ENCODE measurements at regions not wholly inside any gene's neighbourhood (a gene's known extent, or its start where the extent isn't known, plus 50 kb on each side); places are given as distances from the start of the nearest gene placed in this dataset.

DNA sequence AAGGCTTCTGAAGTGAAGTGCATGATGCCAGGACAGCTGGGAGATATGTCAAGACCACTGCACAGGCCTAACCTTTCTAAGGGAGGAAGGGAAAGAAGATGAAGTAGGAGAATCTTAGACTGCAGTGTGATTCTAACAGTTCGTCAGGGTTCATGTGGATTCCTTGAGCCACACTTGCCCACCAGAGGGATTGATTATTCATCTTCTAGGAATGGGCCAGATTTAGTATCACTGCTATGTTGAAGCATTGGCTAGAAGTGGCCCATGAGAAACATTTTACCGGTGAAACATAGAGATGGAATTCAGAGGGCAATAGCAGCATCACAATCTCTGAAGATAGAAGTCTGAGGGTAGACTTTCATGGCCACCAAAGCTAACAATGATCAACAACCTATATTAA is 550.8 kb upstream of the SLITRK1 start:
- H3K4me1 ChIP-seq (ENCODE audit: control insufficient read depth, low read length) = no peaks in the 10 kb centered on the region
- no peaks in the 10 kb centered on the region for H3F3A ChIP-seq (ENCODE audit: control insufficient read depth, insufficient read depth)
- H3K4me3 ChIP-seq (ENCODE audit: low read length) = no peak overlapping the region
- no peak overlapping the region for H3K4me2 ChIP-seq (ENCODE audit: low read length)
- H3K27me3 ChIP-seq (ENCODE audit: control insufficient read depth, low read length) = no peaks in the 10 kb centered on the region
- H3K9me3 ChIP-seq (ENCODE audit: control insufficient read depth, insufficient read depth, low read length) = no peaks in the 10 kb centered on the region
- no peak overlapping the region for H3K27ac ChIP-seq (ENCODE audit: low read depth, low read length)
- TF ChIP-seq EZH2phosphoT487 (IDR thresholded peaks at IDR 0.05; ENCODE audit: borderline replicate concordance, low read length) = no peak
- TF ChIP-seq, protein P1, sequence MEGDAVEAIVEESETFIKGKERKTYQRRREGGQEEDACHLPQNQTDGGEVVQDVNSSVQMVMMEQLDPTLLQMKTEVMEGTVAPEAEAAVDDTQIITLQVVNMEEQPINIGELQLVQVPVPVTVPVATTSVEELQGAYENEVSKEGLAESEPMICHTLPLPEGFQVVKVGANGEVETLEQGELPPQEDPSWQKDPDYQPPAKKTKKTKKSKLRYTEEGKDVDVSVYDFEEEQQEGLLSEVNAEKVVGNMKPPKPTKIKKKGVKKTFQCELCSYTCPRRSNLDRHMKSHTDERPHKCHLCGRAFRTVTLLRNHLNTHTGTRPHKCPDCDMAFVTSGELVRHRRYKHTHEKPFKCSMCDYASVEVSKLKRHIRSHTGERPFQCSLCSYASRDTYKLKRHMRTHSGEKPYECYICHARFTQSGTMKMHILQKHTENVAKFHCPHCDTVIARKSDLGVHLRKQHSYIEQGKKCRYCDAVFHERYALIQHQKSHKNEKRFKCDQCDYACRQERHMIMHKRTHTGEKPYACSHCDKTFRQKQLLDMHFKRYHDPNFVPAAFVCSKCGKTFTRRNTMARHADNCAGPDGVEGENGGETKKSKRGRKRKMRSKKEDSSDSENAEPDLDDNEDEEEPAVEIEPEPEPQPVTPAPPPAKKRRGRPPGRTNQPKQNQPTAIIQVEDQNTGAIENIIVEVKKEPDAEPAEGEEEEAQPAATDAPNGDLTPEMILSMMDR (IDR thresholded peaks at IDR 0.05; ENCODE audit: low read depth, low read length, poor library complexity, severe bottlenecking) = no peak
- no peaks in the 10 kb centered on the region for H3K36me3 ChIP-seq (ENCODE audit: control insufficient read depth, low read length)
- H4K20me1 ChIP-seq (ENCODE audit: control insufficient read depth, insufficient read depth, low read depth, low read length) = no peaks in the 10 kb centered on the region
- H3K79me2 ChIP-seq (ENCODE audit: control insufficient read depth, low read length) = no peaks in the 10 kb centered on the region
- no peaks in the 10 kb centered on the region for H3K9me2 ChIP-seq (replicated peaks; ENCODE audit: control insufficient read depth, low read length)

DNA sequence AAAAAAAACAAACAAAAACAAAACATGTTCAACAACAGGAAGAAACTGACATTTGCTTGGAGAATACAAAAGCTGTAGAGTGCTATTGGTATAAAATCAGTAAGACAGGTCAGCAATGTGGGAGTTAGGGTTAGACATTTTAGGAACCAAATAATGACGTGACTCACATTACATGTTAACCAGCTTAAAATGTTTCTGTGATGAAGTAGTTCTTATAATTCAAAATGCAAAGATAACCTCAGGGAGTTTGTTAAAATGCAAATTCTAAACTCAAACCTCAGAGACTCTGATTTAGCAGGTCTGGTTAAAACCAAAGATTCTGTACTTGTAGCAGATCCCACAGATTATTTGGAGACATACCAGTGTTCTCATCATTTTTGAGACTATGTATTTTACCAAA is 549.4 kb upstream of the SLITRK1 start:
- Histone ChIP-seq H3K79me2 (ENCODE audit: control insufficient read depth, low read length) (no peaks in the 10 kb centered on the region), H3K4me1 (ENCODE audit: control insufficient read depth, low read length) (no peaks in the 10 kb centered on the region), H4K20me1 (ENCODE audit: control insufficient read depth, insufficient read depth, low read depth, low read length) (no peaks in the 10 kb centered on the region), H3K4me3 (ENCODE audit: low read length) (no peak overlapping the region), H3K9me2 (replicated peaks; ENCODE audit: control insufficient read depth, low read length) (no peaks in the 10 kb centered on the region), H3K36me3 (ENCODE audit: control insufficient read depth, low read length) (no peaks in the 10 kb centered on the region), H3K9me3 (ENCODE audit: control insufficient read depth, insufficient read depth, low read length) (no peaks in the 10 kb centered on the region), H3K4me2 (ENCODE audit: low read length) (no peak overlapping the region), H3F3A (ENCODE audit: control insufficient read depth, insufficient read depth) (no peaks in the 10 kb centered on the region), H3K27me3 (ENCODE audit: control insufficient read depth, low read length) (no peaks in the 10 kb centered on the region), H3K27ac (ENCODE audit: low read depth, low read length) (no peak overlapping the region)
- TF ChIP-seq EZH2phosphoT487 (IDR thresholded peaks at IDR 0.05; ENCODE audit: borderline replicate concordance, low read length) = no peak
- TF ChIP-seq, protein P1 (IDR thresholded peaks at IDR 0.05; ENCODE audit: low read depth, low read length, poor library complexity, severe bottlenecking) = no peak

DNA sequence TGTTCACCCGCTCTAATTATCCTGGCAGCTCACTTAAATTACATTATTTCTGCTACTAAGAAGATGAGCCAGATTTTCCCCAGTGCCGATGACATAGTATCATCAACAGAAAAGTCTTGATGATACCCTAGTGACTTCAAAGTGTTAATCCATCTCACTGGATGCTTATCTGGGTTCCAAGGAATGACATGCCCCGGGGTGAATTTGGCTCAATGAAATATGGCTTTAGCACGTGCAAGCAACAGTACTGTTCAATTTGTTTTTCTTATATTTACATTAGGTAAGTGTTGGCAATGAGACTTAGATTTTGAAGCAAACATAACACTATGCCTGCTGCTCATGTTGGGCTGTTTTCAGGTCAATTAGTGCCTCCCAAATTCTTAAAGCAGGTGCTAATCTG is 548.2 kb upstream of the SLITRK1 start:
- H3K4me3 ChIP-seq (ENCODE audit: low read length) = no peak overlapping the region
- no peak overlapping the region for H3K4me2 ChIP-seq (ENCODE audit: low read length)
- H3K4me1 ChIP-seq (ENCODE audit: control insufficient read depth, low read length) = no peaks in the 10 kb centered on the region
- H3K27me3 ChIP-seq (ENCODE audit: control insufficient read depth, low read length) = no peaks in the 10 kb centered on the region
- no peak overlapping the region for H3K27ac ChIP-seq (ENCODE audit: low read depth, low read length)
- no peaks in the 10 kb centered on the region for H3K9me3 ChIP-seq (ENCODE audit: control insufficient read depth, insufficient read depth, low read length)
- no peaks in the 10 kb centered on the region for H3F3A ChIP-seq (ENCODE audit: control insufficient read depth, insufficient read depth)
- no peaks in the 10 kb centered on the region for H3K36me3 ChIP-seq (ENCODE audit: control insufficient read depth, low read length)
- no peaks in the 10 kb centered on the region for H3K79me2 ChIP-seq (ENCODE audit: control insufficient read depth, low read length)
- no peaks in the 10 kb centered on the region for H3K9me2 ChIP-seq (replicated peaks; ENCODE audit: control insufficient read depth, low read length)
- no peaks in the 10 kb centered on the region for H4K20me1 ChIP-seq (ENCODE audit: control insufficient read depth, insufficient read depth, low read depth, low read length)
- TF ChIP-seq, protein P1 (IDR thresholded peaks at IDR 0.05; ENCODE audit: low read depth, low read length, poor library complexity, severe bottlenecking) = no peak
- TF ChIP-seq EZH2phosphoT487 (IDR thresholded peaks at IDR 0.05; ENCODE audit: borderline replicate concordance, low read length) = no peak

DNA sequence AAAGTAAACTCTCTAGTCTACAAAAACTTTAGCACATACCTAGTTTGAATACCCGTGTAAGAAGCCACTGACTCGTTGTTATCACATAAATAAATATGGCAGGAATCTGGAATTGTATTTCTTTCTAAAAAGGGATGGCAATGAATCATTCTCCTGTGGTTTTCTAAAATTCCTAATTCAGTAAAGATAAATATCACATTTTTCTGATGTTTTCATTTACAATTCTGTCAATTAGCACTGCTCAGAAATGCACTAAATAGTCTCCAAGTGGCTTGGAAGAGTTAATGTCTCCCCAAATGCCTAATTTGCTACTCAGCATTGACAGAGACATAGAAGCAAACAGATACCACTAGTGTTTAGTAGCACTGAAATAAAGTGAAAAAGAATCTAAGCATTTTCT is 547.7 kb upstream of the SLITRK1 start:
- Histone ChIP-seq H3K27ac (ENCODE audit: low read depth, low read length) (no peak overlapping the region), H4K20me1 (ENCODE audit: control insufficient read depth, insufficient read depth, low read depth, low read length) (no peaks in the 10 kb centered on the region), H3K36me3 (ENCODE audit: control insufficient read depth, low read length) (no peaks in the 10 kb centered on the region), H3K4me3 (ENCODE audit: low read length) (no peak overlapping the region), H3F3A (ENCODE audit: control insufficient read depth, insufficient read depth) (no peaks in the 10 kb centered on the region), H3K79me2 (ENCODE audit: control insufficient read depth, low read length) (no peaks in the 10 kb centered on the region), H3K4me2 (ENCODE audit: low read length) (no peak overlapping the region), H3K27me3 (ENCODE audit: control insufficient read depth, low read length) (no peaks in the 10 kb centered on the region), H3K9me3 (ENCODE audit: control insufficient read depth, insufficient read depth, low read length) (no peaks in the 10 kb centered on the region), H3K9me2 (replicated peaks; ENCODE audit: control insufficient read depth, low read length) (no peaks in the 10 kb centered on the region), H3K4me1 (ENCODE audit: control insufficient read depth, low read length) (no peaks in the 10 kb centered on the region)
- TF ChIP-seq EZH2phosphoT487 (IDR thresholded peaks at IDR 0.05; ENCODE audit: borderline replicate concordance, low read length) = no peak
- TF ChIP-seq, protein P1 (IDR thresholded peaks at IDR 0.05; ENCODE audit: low read depth, low read length, poor library complexity, severe bottlenecking) = no peak

All from DOHH2 (cell line).